Cardiac fibroblast (primary cell): ENCODE measurements at regions not wholly inside any gene's neighbourhood (a gene's known extent, or its start where the extent isn't known, plus 50 kb on each side); places are given as distances from the start of the nearest gene placed in this dataset.

Experiments
- DNase-seq, 2 donors: peaks; one replicate each; pipeline versions ENCODE4 v3.0.0 to v3.0.0-alpha.2; 2010; ENCODE audit warnings: low read depth in 2 of 2
- H3K4me3 ChIP-seq, 2 donors: replicated peaks in 1 of 2; 1 replicate in 1 of 2; 2 replicates in 1 of 2; pipeline ENCODE4 v1.5.1; 2011; ENCODE audit warnings: low read depth in 2 of 2, low read length in 2 of 2, mild to moderate bottlenecking in 2 of 2, moderate library complexity in 1 of 2
- CTCF ChIP-seq: IDR thresholded peaks from one replicate; pipeline ENCODE4 v1.5.1; 2011; ENCODE audit warnings: low read depth, mild to moderate bottlenecking, low read length, inconsistent platforms

DNA sequence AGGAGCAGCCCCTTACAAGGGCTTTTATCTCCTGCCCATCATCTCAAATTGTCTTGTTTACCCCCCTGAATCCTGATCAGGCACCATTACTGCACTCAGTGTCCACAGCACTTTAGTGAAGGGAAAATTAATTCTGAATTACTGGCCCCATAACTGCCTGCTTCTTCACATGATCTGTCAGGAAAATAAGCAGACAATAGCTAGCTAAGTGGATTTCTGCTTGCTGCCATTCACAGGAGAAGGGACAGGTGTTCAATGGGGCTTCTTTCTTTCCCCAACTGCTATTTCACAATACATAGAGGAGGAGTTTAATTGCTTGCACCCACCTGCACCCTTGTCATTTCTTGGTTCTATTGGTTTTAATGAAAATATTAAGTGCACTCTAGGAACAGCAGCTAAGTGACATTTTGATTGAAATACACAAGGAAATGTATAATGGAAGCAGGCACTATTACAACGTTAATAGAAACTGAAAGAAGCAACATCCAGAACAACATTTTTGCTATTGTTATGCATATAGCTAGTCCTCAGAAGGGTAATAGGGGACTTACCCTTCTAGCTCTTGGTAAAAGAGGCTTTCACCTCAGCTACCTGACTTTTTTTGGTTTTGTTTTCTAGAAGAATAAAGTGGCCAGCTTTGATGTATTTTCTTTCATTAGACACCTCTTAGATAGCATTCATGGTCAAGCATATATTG lies 599.3 kb upstream of the TLE4 start:
- no peak overlapping the region for H3K4me3 ChIP-seq
- no peak for DNase-seq
- no peak for TF ChIP-seq CTCF

GRCh38 chr9:78973907-78974306 lies 597.9 kb upstream of the TLE4 start:
- peak in 1 of 2 donors; percentile 34 for DNase-seq
- H3K4me3 ChIP-seq = no peak overlapping the region
- TF ChIP-seq CTCF = no peak

GRCh38 chr9:78982849-78983248 lies 588.9 kb upstream of the TLE4 start:
- DNase-seq = peak in 1 of 2 donors; percentile 72
- H3K4me3 ChIP-seq = no peak overlapping the region
- TF ChIP-seq CTCF = no peak

GRCh38 chr9:78985084-78985738 lies 586.6 kb upstream of the TLE4 start:
- no peak overlapping the region for H3K4me3 ChIP-seq
- no peak for TF ChIP-seq CTCF
- peak in 1 of 2 donors; percentile 18 for DNase-seq

GRCh38 chr9:78986446-78986845 lies 585.3 kb upstream of the TLE4 start:
- TF ChIP-seq CTCF = no peak
- no peak for DNase-seq
- no peak overlapping the region for H3K4me3 ChIP-seq

GRCh38 chr9:78989031-78989658 lies 582.6 kb upstream of the TLE4 start:
- no peak overlapping the region for H3K4me3 ChIP-seq
- peak in 1 of 2 donors; percentile 27 for DNase-seq
- no peak for TF ChIP-seq CTCF
